T47D (cell line): ENCODE measurements at regions not wholly inside any gene's neighbourhood (a gene's known extent, or its start where the extent isn't known, plus 50 kb on each side); places are given as distances from the start of the nearest gene placed in this dataset.
"Not testable (repeated sequence)": the region's sequence is repeated elsewhere in the genome, so short reads cannot be mapped to it uniquely, and the experiment has no call there.

Experiments
- DNase-seq, 2 experiments: peaks; one replicate each; pipeline versions ENCODE4 v3.0.0 to v3.0.0-alpha.2; 2011 to 2012; ENCODE audit warnings: low read depth in 1 of 2, low spot score in 1 of 2
- JUND ChIP-seq: IDR thresholded peaks from 2 replicates; pipeline ENCODE4 v1.6.1; 2012; ENCODE audit warnings: low read depth
- in situ Hi-C: cut with HindIII; loops from 2 replicates; pipeline ENCODE4 v1.10.0; 2016; ENCODE audit warnings: low sequenced_read_pairs, low pct_unique_long_range_greater_than_20kb

- DNase-seq = no peak
- in situ Hi-C loops = no loop called here
- TF ChIP-seq JUND = no peak
Measured at GRCh38 chr10:23754941-23755340, 316.1 kb downstream of the OTUD1 start.

- no peak for TF ChIP-seq JUND
- in situ Hi-C loops = no loop called here
- no peak for DNase-seq
Measured at GRCh38 chr10:23755556-23755955, 316.7 kb downstream of the OTUD1 start.

GRCh38 chr10:23768281-23768680 is 329.4 kb downstream of the OTUD1 start:
- TF ChIP-seq JUND = no peak
- in situ Hi-C loops = no loop called here
- no peak for DNase-seq

- in situ Hi-C loops = no loop called here
- no peak for DNase-seq
- no peak for TF ChIP-seq JUND
Measured at GRCh38 chr10:23777153-23777552, 338.3 kb downstream of the OTUD1 start.

- in situ Hi-C loops = no loop called here
- TF ChIP-seq JUND = no peak
- DNase-seq = no peak
Measured at GRCh38 chr10:23779301-23779700, 340.4 kb downstream of the OTUD1 start.

GRCh38 chr10:23780331-23780730 is 341.5 kb downstream of the OTUD1 start:
- no peak for DNase-seq
- in situ Hi-C loops = no loop called here
- TF ChIP-seq JUND = no peak

- no peak for DNase-seq
- in situ Hi-C loops = no loop called here
- TF ChIP-seq JUND = no peak
Measured at GRCh38 chr10:23786594-23786993, 347.7 kb downstream of the OTUD1 start.

- TF ChIP-seq JUND = no peak
- in situ Hi-C loops = no loop called here
- no peak for DNase-seq
Measured at GRCh38 chr10:23793577-23793976, 354.7 kb downstream of the OTUD1 start.

- DNase-seq, in situ Hi-C loops: not testable (repeated sequence)
Measured at GRCh38 chr10:23797452-23797851, 358.6 kb downstream of the OTUD1 start.

- TF ChIP-seq JUND = no peak
- no peak for DNase-seq
- in situ Hi-C loops = no loop called here
Measured at GRCh38 chr10:23804125-23804524, 365.2 kb downstream of the OTUD1 start.

GRCh38 chr10:23813687-23814086 is 374.8 kb downstream of the OTUD1 start:
- no peak for TF ChIP-seq JUND
- in situ Hi-C loops = no loop called here
- DNase-seq = no peak

- no peak for DNase-seq
- TF ChIP-seq JUND = no peak
- in situ Hi-C loops = no loop called here
Measured at GRCh38 chr10:23818484-23818883, 379.6 kb downstream of the OTUD1 start.

- in situ Hi-C loops = no loop called here
- no peak for TF ChIP-seq JUND
- no peak for DNase-seq
Measured at GRCh38 chr10:23820792-23821191, 381.9 kb downstream of the OTUD1 start.

GRCh38 chr10:23824822-23825221 is 384.1 kb upstream of the KIAA1217 start:
- in situ Hi-C loops = no loop called here
- TF ChIP-seq JUND = no peak
- DNase-seq = no peak

GRCh38 chr10:23826421-23826820 is 382.5 kb upstream of the KIAA1217 start:
- peak; percentile 30 to 83 for DNase-seq
- in situ Hi-C loops = no loop called here
- TF ChIP-seq JUND = no peak
